Activated T-cell treated with anti-CD3 and anti-CD28 coated beads, Interleukin-2, amount 50 U/mL, for 72 hours (primary cell): ENCODE measurements at regions not wholly inside any gene's neighbourhood (a gene's known extent, or its start where the extent isn't known, plus 50 kb on each side); places are given as distances from the start of the nearest gene placed in this dataset.

Experiments
- ATAC-seq, 2 donors: fragments of 150-1000 bp; cut with Tn5 transposase; replicated peaks in 1 of 2; 2 replicates each; pipeline ENCODE4 v1.10.0; 2021; ENCODE audit warnings: moderate library complexity in 2 of 2, mild to moderate bottlenecking in 1 of 2
- DNase-seq, 2 donors: peaks; one replicate each; pipeline ENCODE4 v3.0.0; 2021 to 2022; ENCODE audit warnings: mixed read lengths in 1 of 2
- H3K27ac Mint-ChIP-seq: one replicate; pipeline ENCODE4 v1.8.0; 2022; ENCODE audit warnings: mild to moderate bottlenecking, moderate library complexity, mixed read lengths
- H3K27me3 Mint-ChIP-seq: one replicate; pipeline ENCODE4 v1.8.0; 2022; ENCODE audit warnings: low read depth, mixed read lengths
- H3K36me3 Mint-ChIP-seq, 2 donors: one replicate each; pipeline ENCODE4 v1.8.0; 2022; ENCODE audit warnings: mixed read lengths in 2 of 2, mild to moderate bottlenecking in 1 of 2; ENCODE audit not compliant: insufficient read depth in 2 of 2
- H3K4me1 Mint-ChIP-seq: one replicate; pipeline ENCODE4 v1.8.0; 2022; ENCODE audit warnings: low read depth, mixed read lengths
- H3K4me3 Mint-ChIP-seq, 2 donors: one replicate each; pipeline ENCODE4 v1.8.0; 2022; ENCODE audit warnings: mild to moderate bottlenecking in 2 of 2, mixed read lengths in 2 of 2, moderate library complexity in 2 of 2
- H3K9me3 Mint-ChIP-seq, 2 donors: one replicate each; pipeline ENCODE4 v1.8.0; 2022; ENCODE audit warnings: mixed read lengths in 2 of 2

DNA sequence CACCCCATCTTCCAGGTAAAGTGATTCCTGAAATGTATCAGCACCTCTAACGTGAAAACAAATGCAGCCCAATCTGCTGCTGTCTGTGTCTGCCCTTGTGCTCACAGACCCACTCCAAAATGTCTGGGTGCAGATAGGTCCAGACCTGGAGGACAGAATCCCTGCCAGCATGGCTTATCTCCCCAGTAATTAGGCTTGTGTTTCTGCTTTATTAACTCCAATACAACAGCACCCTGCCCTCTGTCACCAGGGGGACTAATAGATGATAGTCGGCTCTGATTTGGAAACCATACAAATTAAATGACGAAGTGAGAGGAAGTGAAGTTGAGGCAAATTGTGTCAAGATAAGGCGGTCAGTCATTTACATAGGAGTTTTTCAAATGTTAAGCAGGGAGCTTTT, 608.3 kb upstream of the SALL1 start:
- ATAC-seq (no peak), DNase-seq (no peak)
- H3K36me3 Mint-ChIP-seq = no peaks in the 10 kb centered on the region
- peaks cover 6% of the 10 kb centered on the region for H3K4me1 Mint-ChIP-seq
- peaks cover 21% of the 10 kb centered on the region for H3K27me3 Mint-ChIP-seq
- H3K27ac Mint-ChIP-seq = no peak overlapping the region
- H3K4me3 Mint-ChIP-seq = no peak overlapping the region
- no peaks in the 10 kb centered on the region for H3K9me3 Mint-ChIP-seq

DNA sequence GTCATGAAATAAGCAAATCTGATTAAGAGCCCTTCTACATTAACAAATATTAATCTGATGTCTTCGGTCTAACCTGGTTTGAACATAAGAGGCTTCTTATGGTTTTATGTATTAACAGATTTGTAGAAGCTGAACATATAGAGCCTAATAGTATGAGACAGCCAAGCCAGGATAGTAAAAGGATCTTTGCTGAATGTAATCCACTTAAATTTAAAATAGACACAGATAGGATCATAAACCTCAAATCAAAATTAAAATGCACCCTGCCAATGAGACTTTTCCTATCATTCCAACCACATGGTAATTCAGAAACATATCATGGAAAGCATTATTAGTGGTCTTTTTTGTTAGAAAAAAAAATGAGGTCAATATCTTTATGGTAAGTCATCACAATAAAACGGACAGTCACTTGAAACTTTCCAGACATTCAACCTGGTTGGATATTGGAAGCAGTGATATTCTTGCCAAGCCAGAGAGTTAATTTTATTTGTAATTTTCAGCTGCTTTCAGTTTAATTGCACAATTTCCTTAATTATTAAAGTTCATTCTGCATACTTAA, 606.9 kb upstream of the SALL1 start:
- Mint-ChIP-seq H3K27me3 (peaks cover 15% of the 10 kb centered on the region), H3K4me1 (peaks cover 6% of the 10 kb centered on the region), H3K36me3 (no peaks in the 10 kb centered on the region), H3K4me3 (no peak overlapping the region), H3K9me3 (no peaks in the 10 kb centered on the region), H3K27ac (no peak overlapping the region)
- ATAC-seq (no peak), DNase-seq (no peak)

DNA sequence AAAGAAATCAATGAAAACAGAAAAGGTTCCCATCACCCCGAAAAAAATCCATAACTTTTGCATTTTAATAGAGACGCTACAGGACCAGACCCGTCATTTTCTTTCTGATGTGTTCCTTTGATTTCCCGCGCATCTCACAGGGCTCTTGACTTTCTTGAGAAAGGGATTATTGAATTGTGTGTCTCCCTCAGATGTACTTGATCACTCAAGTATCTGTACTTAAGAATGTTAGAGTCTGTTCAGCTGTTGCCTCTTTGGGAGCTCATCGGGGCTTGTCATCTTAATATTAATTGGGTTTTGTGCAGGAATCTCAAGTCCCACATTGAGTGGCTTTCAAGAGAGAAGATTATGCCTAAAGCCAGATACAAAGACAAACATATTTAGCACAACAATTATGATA, 606.4 kb upstream of the SALL1 start:
- Mint-ChIP-seq H3K27ac (no peak overlapping the region), H3K4me1 (peaks cover 6% of the 10 kb centered on the region), H3K9me3 (no peaks in the 10 kb centered on the region), H3K36me3 (no peaks in the 10 kb centered on the region), H3K4me3 (no peak overlapping the region), H3K27me3 (peaks cover 10% of the 10 kb centered on the region)
- ATAC-seq (no peak), DNase-seq (no peak)

DNA sequence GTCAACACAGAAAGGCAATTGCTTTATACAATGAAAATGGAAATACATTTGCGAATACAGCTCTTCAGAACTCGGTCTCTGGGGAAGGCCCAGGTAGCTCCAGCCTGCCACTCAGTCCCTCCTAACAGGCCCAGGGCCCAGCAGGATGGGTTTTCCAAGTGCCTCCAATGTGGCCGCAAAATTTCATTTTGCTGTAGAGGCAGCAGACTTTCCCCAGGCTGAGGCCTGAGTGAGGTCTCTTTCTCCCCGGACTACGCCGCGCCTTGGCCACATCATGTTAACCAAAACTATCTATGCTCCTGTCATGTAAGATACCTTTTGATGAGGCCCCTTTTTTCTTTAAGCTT, 606.0 kb upstream of the SALL1 start:
- Mint-ChIP-seq H3K4me3 (no peak overlapping the region), H3K27me3 (peaks cover 6% of the 10 kb centered on the region), H3K36me3 (no peaks in the 10 kb centered on the region), H3K4me1 (peaks cover 2% of the 10 kb centered on the region), H3K27ac (no peak overlapping the region), H3K9me3 (no peaks in the 10 kb centered on the region)
- ATAC-seq (no peak), DNase-seq (no peak)

DNA sequence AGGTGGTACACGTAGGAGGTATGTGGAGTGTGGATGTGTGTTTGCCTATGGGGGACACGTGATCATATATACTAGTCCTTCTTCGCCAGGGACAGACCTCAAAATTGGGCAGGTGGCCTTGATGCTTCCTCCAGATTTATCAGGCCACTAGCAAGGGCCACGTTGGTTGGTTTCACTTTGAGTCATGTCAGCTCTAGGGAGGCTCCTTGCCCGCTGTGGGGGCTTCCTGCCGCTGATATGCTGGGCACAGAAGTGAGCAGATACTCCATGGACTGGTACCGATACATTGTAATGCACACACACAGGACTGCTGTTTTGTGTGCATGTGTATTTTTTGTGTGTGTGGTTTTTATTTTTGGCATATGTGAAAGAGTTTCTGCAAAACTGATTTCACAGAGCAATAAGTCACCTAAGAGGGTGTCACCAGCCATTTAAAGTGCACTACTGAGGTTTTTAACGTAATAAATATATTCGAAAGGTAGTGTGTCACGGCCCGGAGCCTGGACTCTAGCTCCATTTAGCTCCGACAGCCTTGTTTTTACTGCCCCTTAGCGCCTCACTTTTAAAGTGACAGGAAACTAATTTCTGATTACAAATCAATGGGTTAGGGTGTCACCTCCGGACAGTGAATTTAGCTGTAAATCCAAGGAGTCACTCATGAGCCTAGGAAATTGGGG, 605.5 kb upstream of the SALL1 start:
- ATAC-seq = no peak
- Mint-ChIP-seq H3K9me3 (no peaks in the 10 kb centered on the region), H3K27ac (no peak overlapping the region), H3K4me3 (no peak overlapping the region), H3K4me1 (no peaks in the 10 kb centered on the region), H3K27me3 (peaks cover under 1% of the 10 kb centered on the region), H3K36me3 (no peaks in the 10 kb centered on the region)
- no peak for DNase-seq

DNA sequence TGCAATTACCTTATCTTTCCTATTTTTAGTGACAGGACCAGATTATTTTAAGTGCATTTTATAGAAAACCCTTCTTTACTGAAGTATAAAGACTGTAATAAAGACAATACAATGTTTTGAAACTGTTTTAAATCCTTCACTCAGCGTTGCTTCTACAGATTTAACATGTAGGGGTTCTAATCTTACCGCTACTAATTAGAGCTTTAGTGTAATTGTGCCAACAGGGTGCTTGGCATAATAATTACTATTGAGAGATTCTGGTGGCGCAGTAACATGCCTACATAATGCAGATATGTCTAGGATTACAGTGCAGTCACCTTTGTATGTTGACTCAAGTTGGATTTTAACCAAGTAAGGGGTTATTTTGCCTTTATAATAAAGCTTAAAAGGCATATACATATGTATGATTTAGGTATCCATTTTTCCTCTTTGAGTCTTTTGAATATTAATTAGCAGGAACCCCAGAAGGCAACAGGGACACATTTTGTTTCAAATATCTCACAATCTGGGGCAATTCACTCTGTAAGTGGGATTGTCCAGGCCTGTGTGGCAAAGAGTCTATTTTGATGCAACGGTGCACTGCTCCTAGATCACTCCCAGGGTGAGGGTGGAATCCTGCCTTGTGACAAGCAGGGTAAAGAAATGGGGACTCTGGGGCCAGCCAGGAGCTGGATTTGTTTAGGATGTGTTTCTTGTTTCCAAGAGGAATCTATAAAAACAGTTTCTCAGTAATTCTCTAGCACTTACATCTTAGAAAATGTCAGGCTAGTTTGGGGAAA, 604.7 kb upstream of the SALL1 start:
- Mint-ChIP-seq H3K4me3 (no peak overlapping the region), H3K27ac (no peak overlapping the region), H3K9me3 (no peaks in the 10 kb centered on the region), H3K36me3 (no peaks in the 10 kb centered on the region), H3K27me3 (no peaks in the 10 kb centered on the region), H3K4me1 (no peaks in the 10 kb centered on the region)
- no peak for DNase-seq
- no peak for ATAC-seq

DNA sequence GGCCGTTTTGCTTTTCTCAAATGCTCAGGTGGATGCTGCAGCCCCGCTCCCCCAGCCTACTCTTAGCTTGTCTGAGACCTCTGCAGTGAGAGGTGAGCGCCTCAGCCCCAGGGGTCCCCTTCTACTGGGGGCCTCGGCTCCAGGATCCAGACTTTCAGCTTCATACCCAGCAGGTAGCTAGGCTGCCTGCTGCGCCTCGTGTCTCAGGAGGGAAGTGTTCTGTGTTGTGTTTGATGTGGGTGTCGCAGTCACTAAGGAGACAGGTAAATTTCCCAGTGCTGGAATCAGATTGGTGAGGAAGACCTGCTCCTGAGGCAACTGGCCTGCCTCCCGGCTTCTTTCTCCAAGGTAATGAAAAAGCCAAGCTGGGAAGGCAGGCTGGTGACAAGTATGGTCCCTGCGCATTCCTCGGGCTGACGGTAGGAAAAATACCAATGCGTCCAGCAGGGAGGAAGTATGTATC, 604.0 kb upstream of the SALL1 start:
- H3K4me3 Mint-ChIP-seq = no peak overlapping the region
- DNase-seq (no peak), ATAC-seq (no peak)
- no peaks in the 10 kb centered on the region for H3K4me1 Mint-ChIP-seq
- H3K27ac Mint-ChIP-seq = no peak overlapping the region
- H3K36me3 Mint-ChIP-seq = no peaks in the 10 kb centered on the region
- no peaks in the 10 kb centered on the region for H3K9me3 Mint-ChIP-seq
- H3K27me3 Mint-ChIP-seq = no peaks in the 10 kb centered on the region

DNA sequence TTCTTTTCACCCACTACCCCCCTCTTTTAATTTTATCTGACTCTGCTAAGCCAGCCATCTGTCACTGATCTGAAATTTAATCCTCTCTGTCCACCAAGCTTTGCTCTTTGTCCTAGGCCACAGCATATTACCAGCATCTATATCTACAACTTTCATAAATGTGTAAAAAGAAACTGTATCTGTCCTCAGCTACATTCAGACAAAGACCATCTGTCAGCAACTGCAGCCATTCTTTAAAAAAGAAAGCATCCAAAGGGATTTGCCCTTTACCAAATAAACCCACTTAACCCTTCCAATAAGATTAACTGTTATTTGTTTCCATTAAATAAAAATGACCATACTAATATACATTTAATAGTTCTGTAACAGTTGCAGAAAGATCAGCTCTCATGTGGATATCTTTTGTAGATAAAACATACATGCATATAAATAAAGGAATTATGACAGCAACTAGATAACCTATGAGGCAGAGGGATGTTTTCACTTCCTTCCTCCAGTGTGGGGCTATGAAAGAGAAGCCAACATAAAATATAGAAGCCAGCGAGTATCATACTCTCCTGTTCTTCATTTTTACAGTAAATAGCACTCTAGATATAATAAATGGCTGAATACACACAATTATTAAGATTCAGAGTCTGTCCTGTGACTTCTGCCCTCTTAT, 602.5 kb upstream of the SALL1 start:
- DNase-seq (no peak), ATAC-seq (no peak)
- Mint-ChIP-seq H3K27ac (no peak overlapping the region), H3K4me1 (no peaks in the 10 kb centered on the region), H3K36me3 (no peaks in the 10 kb centered on the region), H3K4me3 (no peak overlapping the region), H3K9me3 (no peaks in the 10 kb centered on the region), H3K27me3 (no peaks in the 10 kb centered on the region)

DNA sequence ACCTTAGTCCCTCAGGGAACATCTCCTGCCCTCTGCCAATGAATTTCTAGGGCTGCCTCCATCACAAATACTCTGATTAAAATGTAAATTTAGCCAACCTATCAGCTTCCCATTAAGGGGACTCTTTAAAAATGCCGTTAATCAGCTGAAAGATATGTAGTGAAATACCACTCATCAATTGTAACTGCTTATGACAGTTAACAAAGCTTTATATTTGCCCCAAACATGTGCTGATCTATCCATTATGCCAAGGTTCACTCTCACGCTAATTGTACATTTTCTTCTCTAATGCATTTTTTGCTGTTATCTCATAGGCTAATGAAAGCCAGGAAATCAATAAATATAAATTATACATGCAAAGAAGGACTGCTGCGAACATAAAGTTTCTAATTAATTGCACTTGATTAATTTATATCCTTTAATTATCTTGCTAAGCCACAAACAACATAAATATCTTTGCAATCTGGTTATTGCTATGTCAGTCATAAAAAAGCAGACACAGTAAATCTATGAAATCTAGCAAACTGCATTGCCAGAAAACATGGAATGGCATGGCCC, 601.4 kb upstream of the SALL1 start:
- H3K9me3 Mint-ChIP-seq = no peaks in the 10 kb centered on the region
- no peak for ATAC-seq
- peaks cover 0 to 2% of the 10 kb centered on the region in 2 donors for H3K36me3 Mint-ChIP-seq
- no peak overlapping the region for H3K27ac Mint-ChIP-seq
- H3K4me1 Mint-ChIP-seq = no peaks in the 10 kb centered on the region
- no peaks in the 10 kb centered on the region for H3K27me3 Mint-ChIP-seq
- DNase-seq = no peak
- no peak overlapping the region for H3K4me3 Mint-ChIP-seq

DNA sequence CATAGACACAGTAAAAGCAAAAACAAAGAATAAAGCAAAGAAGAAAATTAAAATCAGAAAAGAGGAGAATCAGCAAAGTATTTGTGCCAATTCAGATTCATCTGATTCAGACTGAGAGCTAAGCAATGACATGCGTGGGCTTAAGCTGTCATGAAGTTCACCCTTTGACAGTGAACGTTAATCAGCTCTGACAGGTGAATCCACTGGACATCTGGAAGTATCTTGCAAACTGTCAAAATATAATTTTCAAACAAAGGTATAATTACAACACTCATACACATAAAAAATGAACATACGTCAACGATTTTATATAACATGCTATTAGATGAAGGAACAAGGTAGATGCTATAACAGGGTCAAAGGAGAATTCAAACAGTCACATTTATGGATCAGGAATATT, 596.3 kb upstream of the SALL1 start:
- Mint-ChIP-seq H3K27me3 (no peaks in the 10 kb centered on the region), H3K4me1 (no peaks in the 10 kb centered on the region), H3K4me3 (no peak overlapping the region), H3K9me3 (peaks cover 1 to 2% of the 10 kb centered on the region in 2 donors), H3K27ac (no peak overlapping the region), H3K36me3 (peaks cover 0 to 2% of the 10 kb centered on the region in 2 donors)
- DNase-seq (no peak), ATAC-seq (no peak)

DNA sequence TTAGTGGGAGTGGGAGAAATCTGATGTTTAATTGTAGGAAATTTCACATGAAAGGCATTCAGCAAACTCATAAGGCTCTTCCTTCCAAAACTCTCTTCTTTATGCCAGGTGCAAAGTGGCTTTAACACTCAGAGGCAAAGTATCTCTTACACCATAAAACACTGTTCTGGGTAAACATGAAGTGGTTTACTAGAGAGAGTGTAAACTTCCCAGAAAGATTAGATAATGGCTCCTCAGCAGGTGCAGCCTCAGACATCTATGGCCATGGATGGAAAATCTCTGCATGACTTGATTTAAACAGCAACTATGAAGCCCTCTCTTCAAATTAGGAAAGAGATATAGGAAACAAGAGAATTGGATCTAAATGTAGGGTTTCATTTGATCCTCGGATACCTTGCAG, 583.1 kb upstream of the SALL1 start:
- Mint-ChIP-seq H3K4me3 (no peak overlapping the region), H3K9me3 (peaks cover 2 to 7% of the 10 kb centered on the region in 2 donors), H3K27me3 (no peaks in the 10 kb centered on the region), H3K4me1 (no peaks in the 10 kb centered on the region), H3K36me3 (no peaks in the 10 kb centered on the region), H3K27ac (no peak overlapping the region)
- ATAC-seq (no peak), DNase-seq (no peak)

DNA sequence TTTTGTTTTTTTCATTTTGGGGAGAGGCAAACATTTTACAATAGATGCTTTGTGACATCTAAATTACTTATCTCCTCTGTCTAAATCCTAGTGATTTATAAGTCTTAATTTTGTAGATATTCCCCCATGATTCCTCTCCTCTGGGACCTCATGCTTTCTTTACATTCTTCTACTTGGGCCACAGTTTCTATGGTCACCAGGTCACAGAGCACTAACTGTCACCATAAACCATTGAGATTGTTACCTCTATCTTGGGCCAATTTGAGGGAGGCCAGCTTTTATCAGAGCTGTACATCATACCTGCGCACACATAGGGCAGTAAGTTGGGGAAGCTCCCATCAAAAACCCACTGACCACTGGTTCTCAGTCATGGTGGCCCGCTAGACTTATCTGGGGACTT, 582.1 kb upstream of the SALL1 start:
- DNase-seq (no peak), ATAC-seq (no peak)
- no peak overlapping the region for H3K27ac Mint-ChIP-seq
- H3K27me3 Mint-ChIP-seq = no peaks in the 10 kb centered on the region
- H3K4me3 Mint-ChIP-seq = no peak overlapping the region
- H3K9me3 Mint-ChIP-seq = peaks cover 0 to 5% of the 10 kb centered on the region in 2 donors
- H3K36me3 Mint-ChIP-seq = no peaks in the 10 kb centered on the region
- H3K4me1 Mint-ChIP-seq = no peaks in the 10 kb centered on the region

DNA sequence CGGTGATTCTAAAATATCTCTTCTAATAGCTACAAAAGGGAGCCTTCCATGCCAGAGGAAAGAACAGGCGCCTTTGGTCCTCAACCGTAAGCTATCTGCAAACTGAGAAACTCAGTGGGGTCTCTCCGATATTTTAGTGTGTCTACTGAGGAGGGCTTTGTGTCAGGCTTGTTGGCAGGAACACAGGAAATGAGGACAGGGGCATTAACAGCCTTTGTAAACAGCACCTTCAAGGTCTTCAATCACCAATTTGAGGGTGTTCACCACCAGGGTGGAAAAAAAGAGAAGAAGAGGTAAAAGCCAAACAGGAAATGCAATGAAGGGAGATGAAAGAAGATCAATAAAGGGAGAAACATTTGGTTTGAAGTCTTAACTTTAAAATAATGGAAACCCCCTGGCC, 580.1 kb upstream of the SALL1 start:
- no peak overlapping the region for H3K4me3 Mint-ChIP-seq

More for the DNA sequence above, 580.1 kb upstream of the SALL1 start:
- H3K27ac Mint-ChIP-seq = no peak overlapping the region
- ATAC-seq (no peak), DNase-seq (no peak)
- no peaks in the 10 kb centered on the region for H3K36me3 Mint-ChIP-seq
- H3K9me3 Mint-ChIP-seq = peaks cover 3 to 7% of the 10 kb centered on the region in 2 donors
- no peaks in the 10 kb centered on the region for H3K4me1 Mint-ChIP-seq
- no peaks in the 10 kb centered on the region for H3K27me3 Mint-ChIP-seq
